K562 (cell line): ENCODE measurements at regions not wholly inside any gene's neighbourhood (a gene's known extent, or its start where the extent isn't known, plus 50 kb on each side); places are given as distances from the start of the nearest gene placed in this dataset.

ENCODE experiments used
- ATAC-seq: fragments of 200-7000 bp; cut with Tn5 transposase; 3 replicates; pipeline ENCODE4 v1.9.1; 2020; ENCODE audit warnings: moderate library complexity
- BruUV-seq: library from RNA; stranded (reverse); fragments of 400-500 nt; replicated peaks from 2 replicates; lab custom pipeline; 2021; lab: Mats Ljungman, UMichigan
- CTCF ChIA-PET: fragments of 300-600 bp; formaldehyde crosslinking; extraction: SDS; loops from one replicate; lab custom pipeline; 2021; ENCODE audit warnings: low intra/inter-chr PET ratio; lab: Yijun Ruan, JAX
- POLR2A ChIA-PET: fragments of 300-600, 350-650 bp; sonication (Branson Sonifier 250); formaldehyde crosslinking; extraction: SDS; loops from one replicate; lab custom pipeline; 2021; ENCODE audit warnings: antibody characterized with exemption, inconsistent platforms; lab: Yijun Ruan, JAX
- DNase-seq, 4 experiments: peaks; one replicate each; pipeline versions ENCODE4 v3.0.0 to v3.0.0-alpha.2; 2011 to 2018; ENCODE audit warnings: low spot score in 3 of 4, mixed read lengths in 3 of 4; ENCODE audit errors: extremely low read depth in 1 of 4
- FAIRE-seq: peaks from 2 replicates; lab custom pipeline; 2011; peaks lifted over from hg19 to GRCh38; lab: Jason Lieb, UNC
- H2AFZ ChIP-seq: 2 replicates; pipeline ENCODE4 v1.6.0; 2011; ENCODE audit warnings: low read depth, low read length, control low read depth, inconsistent platforms
- H3K27ac ChIP-seq: fragments of 200-600 bp; 3 replicates; pipeline ENCODE4 v1.8.0; 2011; ENCODE audit warnings: low read depth, mild to moderate bottlenecking, control low read depth, inconsistent platforms, low read length, moderate library complexity, mixed read lengths; ENCODE audit errors: extremely low read depth
- H3K27me3 ChIP-seq, 2 experiments: fragments of 300-600 bp in 1 of 2; 2 replicates in 1 of 2; 3 replicates in 1 of 2; pipeline versions ENCODE4 v1.6.0 to v1.8.0; 2011; ENCODE audit warnings: inconsistent platforms in 2 of 2, low read length in 2 of 2, mild to moderate bottlenecking in 1 of 2, mixed read lengths in 1 of 2, moderate library complexity in 1 of 2; ENCODE audit not compliant: control insufficient read depth in 2 of 2, insufficient read depth in 2 of 2
- H3K36me3 ChIP-seq: fragments of 300-600 bp; 3 replicates; pipeline ENCODE4 v1.8.0; 2011; ENCODE audit warnings: mild to moderate bottlenecking, low read length, inconsistent platforms; ENCODE audit not compliant: control insufficient read depth, insufficient read depth
- H3K4me1 ChIP-seq, 2 experiments: fragments of 200-600 bp in 1 of 2; replicated peaks in 1 of 2; 2 replicates in 1 of 2; 3 replicates in 1 of 2; pipeline versions ENCODE4 v1.5.1 to v1.8.0; 2011; ENCODE audit warnings: inconsistent platforms in 2 of 2, low read length in 2 of 2, mild to moderate bottlenecking in 1 of 2, mixed read lengths in 1 of 2, moderate library complexity in 1 of 2; ENCODE audit not compliant: control insufficient read depth in 2 of 2, insufficient read depth in 2 of 2
- H3K4me2 ChIP-seq: 2 replicates; pipeline ENCODE4 v1.6.1; 2011; ENCODE audit warnings: low read length, control low read depth, inconsistent platforms, mixed read lengths; ENCODE audit not compliant: insufficient read depth
- H3K4me3 ChIP-seq: fragments of 200-600 bp; sonication (generic), shearing (Covaris generic); 2 replicates; pipeline ENCODE4 v1.5.1; 2016; ENCODE audit warnings: control low read depth, inconsistent platforms
- H3K79me2 ChIP-seq: fragments of 200-600 bp; 3 replicates; pipeline ENCODE4 v1.8.0; 2011; ENCODE audit warnings: low read length, inconsistent platforms; ENCODE audit not compliant: control insufficient read depth, insufficient read depth
- H3K9ac ChIP-seq, 2 experiments: 2 replicates each; pipeline versions ENCODE4 v1.6.0 to v1.6.1; 2011; ENCODE audit warnings: low read depth in 2 of 2, low read length in 2 of 2, control low read depth in 1 of 2, inconsistent platforms in 1 of 2, mild to moderate bottlenecking in 1 of 2, mixed read lengths in 1 of 2; ENCODE audit not compliant: insufficient read depth in 1 of 2
- H3K9me1 ChIP-seq: one replicate; pipeline ENCODE4 v1.6.0; 2011; ENCODE audit warnings: inconsistent platforms, mild to moderate bottlenecking, low read length, moderate library complexity; ENCODE audit not compliant: control insufficient read depth, insufficient read depth
- H3K9me3 ChIP-seq: replicated peaks from 2 replicates; pipeline ENCODE4 v1.5.1; 2011; ENCODE audit warnings: low read depth, low read length, inconsistent platforms; ENCODE audit not compliant: control insufficient read depth, insufficient read depth
- H4K20me1 ChIP-seq: replicated peaks from 2 replicates; pipeline ENCODE4 v1.6.1; 2011; ENCODE audit warnings: low read length, inconsistent platforms, mixed read lengths; ENCODE audit not compliant: control insufficient read depth, insufficient read depth
- CGGBP1 ChIP-seq: fragments of 250-450 bp; sonication (Bioruptor Pico); IDR thresholded peaks from 2 replicates; pipeline ENCODE4 v1.9.0; 2021; ENCODE audit warnings: mild to moderate bottlenecking
- CTCF ChIP-seq, 3 experiments: IDR thresholded peaks in 2 of 3; conservative IDR thresholded peaks in 1 of 3; 2 replicates each; pipeline ENCODE4 v1.5.1; 2011 to 2012; ENCODE audit warnings: low read length in 3 of 3, mild to moderate bottlenecking in 3 of 3, control low read depth in 2 of 3, improper control_type of control experiment in 1 of 3, inconsistent platforms in 1 of 3, low read depth in 1 of 3, mixed read lengths in 1 of 3, moderate library complexity in 1 of 3; ENCODE audit not compliant: insufficient read depth in 2 of 3
- EHMT2 ChIP-seq: fragments of 450-650 bp; IDR thresholded peaks from 2 replicates; pipeline ENCODE4 v1.6.1; 2018; ENCODE audit warnings: antibody characterized with exemption
- EP300 ChIP-seq: IDR thresholded peaks from 2 replicates; pipeline ENCODE4 v1.6.1; 2012; ENCODE audit warnings: low read length, improper control_type of control experiment
- GTF2B ChIP-seq: IDR thresholded peaks from 2 replicates; pipeline ENCODE4 v1.6.1; 2011; ENCODE audit not compliant: insufficient read length; ENCODE audit errors: extremely low read depth
- MYC ChIP-seq, 2 experiments: fragments of 250-450 bp in 1 of 2; sonication (Bioruptor Pico) in 1 of 2; IDR thresholded peaks; 2 replicates each; pipeline versions ENCODE4 v1.5.1 to v1.6.1; 2012 to 2021; ENCODE audit warnings: low read depth in 2 of 2, borderline replicate concordance in 1 of 2, improper control_type of control experiment in 1 of 2, low read length in 1 of 2, mild to moderate bottlenecking in 1 of 2, moderate library complexity in 1 of 2
- RBM14 ChIP-seq: fragments of 200-400 bp; formaldehyde crosslinking; IDR thresholded peaks from 2 replicates; pipeline ENCODE4 v1.6.1; 2018; ENCODE audit warnings: low read depth, mild to moderate bottlenecking, low read length, moderate library complexity, borderline replicate concordance; ENCODE audit not compliant: insufficient read depth
- U2AF2 ChIP-seq: fragments of 200-400 bp; formaldehyde crosslinking; optimal IDR thresholded peaks from 2 replicates; pipeline ENCODE3; 2017; ENCODE audit warnings: low read depth, mild to moderate bottlenecking, low read length
- ZC3H4 ChIP-seq: sonication (generic); formaldehyde crosslinking; IDR thresholded peaks from 2 replicates; pipeline ENCODE4 v1.9.0; 2021; ENCODE audit warnings: missing genetic modification reagents, borderline replicate concordance
- ZNF354B ChIP-seq: fragments of 250-450 bp; sonication (Bioruptor Pico); IDR thresholded peaks from 2 replicates; pipeline ENCODE4 v1.4.0; 2020
- ZNF41 ChIP-seq: fragments of 250-450 bp; sonication (Bioruptor Pico); conservative IDR thresholded peaks from 2 replicates; pipeline ENCODE4 v1.4.0; 2020; ENCODE audit warnings: mild to moderate bottlenecking
- ZNF507 ChIP-seq: conservative IDR thresholded peaks from 2 replicates; pipeline ENCODE4 v1.6.1; 2017; ENCODE audit warnings: missing genetic modification characterization, missing compliant biosample characterization
- WGBS: fragments of 100-300 bp; shearing (Covaris generic); methylation state at CpG from one replicate; pipeline ENCODE4 v1.1.6; 2016; ENCODE audit warnings: low coverage, mixed read lengths; ENCODE audit not compliant: insufficient coverage; ENCODE audit errors: missing lambda C conversion rate; 5-methylcytosine and 5-hydroxymethylcytosine counted together
- in situ Hi-C: fragments of 300-500 bp; cut with MboI; formaldehyde crosslinking; loops from 4 replicates; pipeline ENCODE4 v1.15.0; 2018; ENCODE audit warnings: inconsistent platforms, mixed read lengths
- intact Hi-C: fragments of 100-400 bp; cut with micrococcal nuclease; formaldehyde crosslinking; loops from 2 replicates; pipeline ENCODE4 v1.14.2; 2022

- Histone ChIP-seq H3K79me2 (no peaks in the 10 kb centered on the region), H3K36me3 (no peaks in the 10 kb centered on the region), H3K4me1 (no peaks in the 10 kb centered on the region), H3K4me2 (no peak overlapping the region), H4K20me1 (no peaks in the 10 kb centered on the region), H3K27me3 (no peaks in the 10 kb centered on the region), H3K9me3 (no peaks in the 10 kb centered on the region), H3K9ac (no peak overlapping the region), H3K9me1 (no peaks in the 10 kb centered on the region), H2AFZ (no peak overlapping the region)
- ATAC-seq (no peak), DNase-seq (no peak)
- intact Hi-C loops: no loop called here
- in situ Hi-C loops: no loop called here
- BruUV-seq: no TSS peak
- CTCF ChIA-PET: no interaction called here
- TF ChIP-seq CGGBP1 (CRISPR knock-in tag): no peak
- TF ChIP-seq ZNF507 (tag): peak; percentile 84
- TF ChIP-seq, all 486 proteins: peak for 1
- WGBS: 0% methylated on average over 2 of the region's 2 CpGs
- Histone ChIP-seq H3K27ac (no peak overlapping the region), H3K4me3 (no peak overlapping the region)
- POLR2A ChIA-PET: no interaction called here
- FAIRE-seq: no peak
These were observed 1196.1 kb upstream of the CDH2 start for GRCh38 chr18:29373000-29373399.

GRCh38 chr18:29361843-29362242 is 1184.9 kb upstream of the CDH2 start:
- Histone ChIP-seq H3K4me1 (no peaks in the 10 kb centered on the region), H3K4me2 (no peak overlapping the region), H3K27me3 (no peaks in the 10 kb centered on the region), H3K9ac (no peak overlapping the region), H4K20me1 (no peaks in the 10 kb centered on the region), H3K79me2 (no peaks in the 10 kb centered on the region), H3K9me3 (no peaks in the 10 kb centered on the region; the same call in 1 of the 2 replicates), H3K36me3 (no peaks in the 10 kb centered on the region), H2AFZ (no peak overlapping the region), H3K9me1 (no peaks in the 10 kb centered on the region), H3K27ac (no peak overlapping the region), H3K4me3 (no peak overlapping the region)
- ChIA-PET POLR2A (no interaction called here), CTCF (no interaction called here)
- DNase-seq (peak in 3 of 4 experiments; percentile 9 to 23 (median 9)), FAIRE-seq (no peak), ATAC-seq (0 out of 3 replicates have a peak, but pooled peaks have one; percentile 28)
- in situ Hi-C loops (no loop called here), intact Hi-C loops (no loop called here)
- 4% methylated on average over 15 of the region's 15 CpGs for WGBS
- BruUV-seq: no TSS peak
- TF ChIP-seq ZNF41 (CRISPR knock-in tag) (no peak), RBM14 (no peak), U2AF2 (no peak), EP300 (no peak), MYC (IDR thresholded peaks at IDR 0.05; ENCODE audit: low read depth, low read length) (no peak), MYC (CRISPR knock-in tag; IDR thresholded peaks at IDR 0.05; ENCODE audit: borderline replicate concordance, low read depth) (no peak), ZNF354B (CRISPR knock-in tag) (no peak), EHMT2 (no peak), GTF2B (no peak), ZC3H4 (no peak), CTCF (IDR thresholded peaks at IDR 0.05 in 2 of 3, conservative IDR thresholded peaks at IDR 0.05 in 1 of 3; ENCODE audit: insufficient read depth in 2 of 3, low read depth in 1 of 3, low read length in 3 of 3) (peak in 1 of 3 experiments; percentile 10; a peak in 1 of 6 replicates)
